ENCODE measurements at regions not wholly inside any gene's neighbourhood (a gene's known extent, or its start where the extent isn't known, plus 50 kb on each side); places are given as distances from the start of the nearest gene placed in this dataset.

GRCh38 chr14:84001023-84001422 is 1528.9 kb upstream of the FLRT2 start:
- DNase-seq (ENCODE audit: low read depth, low spot score): no peak
- intact Hi-C loops (cut with micrococcal nuclease): loop anchor here (10.0 kb wide), 3 partner anchors 624 to 1334 kb away; no protein-coding TSS in a partner anchor
- H4K20me1 ChIP-seq (replicated peaks; ENCODE audit: control insufficient read depth, extremely low read depth, insufficient read depth, low read length): no peaks in the 10 kb centered on the region
- no peak for FAIRE-seq
- no TSS peak for BruUV-seq (replicated peaks)
- H3K79me2 ChIP-seq (ENCODE audit: control insufficient read depth, insufficient read depth, low read length): no peaks in the 10 kb centered on the region
- TF ChIP-seq EZH2 (IDR thresholded peaks at IDR 0.05; ENCODE audit: borderline replicate concordance, low read depth, low read length, severe bottlenecking): no peak
- TF ChIP-seq JUN (IDR thresholded peaks at IDR 0.05; ENCODE audit: borderline replicate concordance, insufficient read depth, insufficient read length, low read depth): no peak
- H3K27me3 ChIP-seq (ENCODE audit: control insufficient read depth in 2 of 2, insufficient read depth in 2 of 2, low read length in 2 of 2): no peaks in the 10 kb centered on the region
- H3K9ac ChIP-seq (replicated peaks; ENCODE audit: extremely low read depth, insufficient read depth, low read length): no peak overlapping the region
- H3K9me1 ChIP-seq (replicated peaks; ENCODE audit: control insufficient read depth, extremely low read depth, insufficient read depth, low read length): no peaks in the 10 kb centered on the region
- no peak overlapping the region for H2AFZ ChIP-seq (ENCODE audit: low read depth, low read length)
- no peaks in the 10 kb centered on the region for H3K36me3 ChIP-seq (ENCODE audit: control insufficient read depth in 2 of 2, extremely low read depth in 1 of 2, insufficient read depth in 2 of 2, low read length in 2 of 2)
- ChIA-PET CTCF (no interaction called here), POLR2A (no interaction called here)
- no peak overlapping the region for H3K4me2 ChIP-seq (ENCODE audit: insufficient read depth, low read length)
- dilution Hi-C loops (cut with MboI; ENCODE audit: extremely low pct_ligation_motif_present, low sequenced_read_pairs): no loop called here
- H3K27ac ChIP-seq (ENCODE audit: insufficient read depth, low read depth, low read length): no peak overlapping the region
- peaks cover 1% of the 10 kb centered on the region for H3K4me1 ChIP-seq (ENCODE audit: control insufficient read depth, extremely low read depth, insufficient read depth, low read length)
- no peaks in the 10 kb centered on the region for H3K9me3 ChIP-seq (replicated peaks; ENCODE audit: control insufficient read depth, insufficient read depth, low read length)
- no peak overlapping the region for H3K4me3 ChIP-seq (replicated peaks in 1 of 3; ENCODE audit: insufficient read depth in 1 of 3, low read depth in 1 of 3, low read length in 3 of 3)

- CTCF ChIA-PET: interaction anchor here (1.7 kb wide), 1 partner anchor 703 kb away, joined by 4 read pairs; no protein-coding TSS in a partner anchor
- H3K27me3 ChIP-seq (ENCODE audit: control insufficient read depth in 2 of 2, insufficient read depth in 2 of 2, low read length in 2 of 2): no peaks in the 10 kb centered on the region
Measured at GRCh38 chr14:84003346-84003745, 1526.6 kb upstream of the FLRT2 start.

More at GRCh38 chr14:84003346-84003745, 1526.6 kb upstream of the FLRT2 start:
- TF ChIP-seq GATA2 (IDR thresholded peaks at IDR 0.05; ENCODE audit: insufficient read depth, insufficient read length, low read depth, low read length) (no peak), CTCF (IDR thresholded peaks at IDR 0.05; ENCODE audit: extremely low read depth in 1 of 2, insufficient read depth in 1 of 2, low read depth in 1 of 2, low read length in 2 of 2) (no peak), MAX (IDR thresholded peaks at IDR 0.05; ENCODE audit: insufficient read depth, insufficient read length) (no peak), MYC (IDR thresholded peaks at IDR 0.05; ENCODE audit: low read depth, low read length) (no peak), FOS (IDR thresholded peaks at IDR 0.05; ENCODE audit: borderline replicate concordance, insufficient read depth, low read length) (no peak), POLR2A (IDR thresholded peaks at IDR 0.05; ENCODE audit: low read depth, low read length) (no peak), JUN (IDR thresholded peaks at IDR 0.05; ENCODE audit: borderline replicate concordance, insufficient read depth, insufficient read length, low read depth) (no peak), EZH2 (IDR thresholded peaks at IDR 0.05; ENCODE audit: borderline replicate concordance, low read depth, low read length, severe bottlenecking) (no peak), POLR2AphosphoS5 (IDR thresholded peaks at IDR 0.05; ENCODE audit: insufficient read depth, low read depth, low read length) (no peak)
- no peaks in the 10 kb centered on the region for H3K79me2 ChIP-seq (ENCODE audit: control insufficient read depth, insufficient read depth, low read length)
- H3K9me1 ChIP-seq (replicated peaks; ENCODE audit: control insufficient read depth, extremely low read depth, insufficient read depth, low read length): no peaks in the 10 kb centered on the region
- peak; percentile 27 for DNase-seq (ENCODE audit: low read depth, low spot score)
- POLR2A ChIA-PET: no interaction called here
- no peak for FAIRE-seq
- H3K27ac ChIP-seq (ENCODE audit: insufficient read depth, low read depth, low read length): no peak overlapping the region
- no peaks in the 10 kb centered on the region for H3K9me3 ChIP-seq (replicated peaks; ENCODE audit: control insufficient read depth, insufficient read depth, low read length)
- H3K9ac ChIP-seq (replicated peaks; ENCODE audit: extremely low read depth, insufficient read depth, low read length): no peak overlapping the region
- intact Hi-C loops (cut with micrococcal nuclease) (loop anchor here (10.0 kb wide), 3 partner anchors 621 to 1331 kb away; no protein-coding TSS in a partner anchor), dilution Hi-C loops (cut with MboI; ENCODE audit: extremely low pct_ligation_motif_present, low sequenced_read_pairs) (no loop called here)
- H2AFZ ChIP-seq (ENCODE audit: low read depth, low read length): no peak overlapping the region
- no TSS peak for BruUV-seq (replicated peaks)
- no peaks in the 10 kb centered on the region for H4K20me1 ChIP-seq (replicated peaks; ENCODE audit: control insufficient read depth, extremely low read depth, insufficient read depth, low read length)
- peaks cover 10% of the 10 kb centered on the region for H3K4me1 ChIP-seq (ENCODE audit: control insufficient read depth, extremely low read depth, insufficient read depth, low read length)
- no peak overlapping the region for H3K4me3 ChIP-seq (replicated peaks in 1 of 3; ENCODE audit: insufficient read depth in 1 of 3, low read depth in 1 of 3, low read length in 3 of 3)
- H3K36me3 ChIP-seq (ENCODE audit: control insufficient read depth in 2 of 2, extremely low read depth in 1 of 2, insufficient read depth in 2 of 2, low read length in 2 of 2): no peaks in the 10 kb centered on the region
- no peak overlapping the region for H3K4me2 ChIP-seq (ENCODE audit: insufficient read depth, low read length)
